Esophagus squamous epithelium (tissue), 5 donors: ENCODE measurements at regions not wholly inside any gene's neighbourhood (a gene's known extent, or its start where the extent isn't known, plus 50 kb on each side); places are given as distances from the start of the nearest gene placed in this dataset.

Experiments used
- DNase-seq: peaks from one replicate; lab custom pipeline; 2025; lab: John Stamatoyannopoulos, UW
- H3K27ac ChIP-seq, 4 donors: fragments of 200-600 bp; sonication (generic); one replicate each; pipeline ENCODE4 v1.5.1; 2016 to 2019; ENCODE audit warnings: mild to moderate bottlenecking in 1 of 4
- H3K27me3 ChIP-seq, 4 donors: fragments of 200-600 bp; sonication (generic); 1 replicate in 3 of 4; 2 replicates in 1 of 4; pipeline versions ENCODE4 v1.5.1 to v1.6.0; 2017 to 2021; ENCODE audit warnings: antibody characterized with exemption in 1 of 4
- H3K36me3 ChIP-seq, 3 donors: fragments of 200-600 bp; sonication (generic); one replicate each; pipeline ENCODE4 v1.5.1; 2016 to 2019
- H3K4me1 ChIP-seq, 3 donors: fragments of 200-600 bp; sonication (generic); one replicate each; pipeline ENCODE4 v1.5.1; 2017 to 2019
- H3K4me3 ChIP-seq, 4 donors: fragments of 200-600 bp; sonication (generic); 1 replicate in 3 of 4; 2 replicates in 1 of 4; pipeline ENCODE4 v1.5.1; 2016 to 2019; ENCODE audit warnings: mild to moderate bottlenecking in 2 of 4, moderate library complexity in 1 of 4
- H3K9me3 ChIP-seq, 3 donors: fragments of 200-600 bp; sonication (generic); one replicate each; pipeline ENCODE4 v1.5.1; 2016 to 2019
- CTCF ChIP-seq, 6 experiments: fragments of 450-650 bp in 4 of 6; fragments of 200-600 bp in 2 of 6; sonication (generic) in 2 of 6; IDR thresholded peaks; one replicate each; pipeline ENCODE4 v1.5.1; 2016 to 2019; ENCODE audit warnings: antibody characterized with exemption in 6 of 6, mild to moderate bottlenecking in 4 of 6, moderate library complexity in 4 of 6
- POLR2A ChIP-seq, 4 donors: fragments of 450-650 bp; IDR thresholded peaks; one replicate each; pipeline ENCODE4 v1.6.1; 2017; ENCODE audit warnings: antibody characterized with exemption in 4 of 4, mild to moderate bottlenecking in 4 of 4, moderate library complexity in 3 of 4
- WGBS, 2 donors: methylation state at CpG; one replicate each; pipeline ENCODE4 v1.1.5; 2018; 5-methylcytosine and 5-hydroxymethylcytosine counted together
- intact Hi-C: fragments of 100-400 bp; cut with DNase I; formaldehyde crosslinking; loops from one replicate; pipeline ENCODE4 v1.15.0; 2022
- donor health status: DM: yes; HTN: yes; CAD: no.

- Histone ChIP-seq H3K36me3 (no peaks in the 10 kb centered on the region), H3K4me1 (no peaks in the 10 kb centered on the region), H3K4me3 (no peak overlapping the region), H3K27me3 (no peaks in the 10 kb centered on the region), H3K27ac (no peak overlapping the region), H3K9me3 (no peaks in the 10 kb centered on the region)
- intact Hi-C loops = no loop called here
- 52 to 59% methylated on average over 2 of the region's 2 CpGs for WGBS, 2 donors
- DNase-seq = no peak
- TF ChIP-seq CTCF (IDR thresholded peaks at IDR 0.05) = no peak
- TF ChIP-seq POLR2A (IDR thresholded peaks at IDR 0.05) = no peak
These were observed 165.5 kb upstream of the LRRN1 start for GRCh38 chr3:3633761-3634160.

GRCh38 chr3:3632449-3632848 lies 166.8 kb upstream of the LRRN1 start:
- TF ChIP-seq CTCF (IDR thresholded peaks at IDR 0.05) (no peak), POLR2A (IDR thresholded peaks at IDR 0.05) (no peak)
- Histone ChIP-seq H3K9me3 (no peaks in the 10 kb centered on the region), H3K4me1 (no peaks in the 10 kb centered on the region), H3K27ac (no peak overlapping the region), H3K4me3 (no peak overlapping the region), H3K27me3 (no peaks in the 10 kb centered on the region), H3K36me3 (no peaks in the 10 kb centered on the region)
- DNase-seq = no peak
- intact Hi-C loops = no loop called here
- WGBS, 2 donors = 69 to 79% methylated on average over 2 of the region's 2 CpGs

GRCh38 chr3:3631114-3631513 lies 168.1 kb upstream of the LRRN1 start:
- 63 to 69% methylated on average over 4 of the region's 4 CpGs for WGBS, 2 donors
- Histone ChIP-seq H3K9me3 (no peaks in the 10 kb centered on the region), H3K27ac (no peak overlapping the region), H3K4me1 (no peaks in the 10 kb centered on the region), H3K4me3 (no peak overlapping the region), H3K36me3 (no peaks in the 10 kb centered on the region), H3K27me3 (no peaks in the 10 kb centered on the region)
- no peak for TF ChIP-seq CTCF (IDR thresholded peaks at IDR 0.05)
- no peak for TF ChIP-seq POLR2A (IDR thresholded peaks at IDR 0.05)
- no peak for DNase-seq
- intact Hi-C loops = no loop called here

GRCh38 chr3:3629911-3630310 lies 169.3 kb upstream of the LRRN1 start:
- H3K27ac ChIP-seq = no peak overlapping the region
- no peaks in the 10 kb centered on the region for H3K36me3 ChIP-seq
- DNase-seq = no peak
- H3K9me3 ChIP-seq = no peaks in the 10 kb centered on the region
- no peaks in the 10 kb centered on the region for H3K27me3 ChIP-seq
- H3K4me1 ChIP-seq = no peaks in the 10 kb centered on the region
- no peak overlapping the region for H3K4me3 ChIP-seq
- intact Hi-C loops = no loop called here
- TF ChIP-seq CTCF (IDR thresholded peaks at IDR 0.05) = no peak
- no peak for TF ChIP-seq POLR2A (IDR thresholded peaks at IDR 0.05)

- no peaks in the 10 kb centered on the region for H3K9me3 ChIP-seq
- TF ChIP-seq POLR2A (IDR thresholded peaks at IDR 0.05) (no peak), CTCF (IDR thresholded peaks at IDR 0.05) (no peak)
- 20 to 92% methylated on average over 1 to 3 of the region's 3 CpGs for WGBS, 2 donors
- H3K4me1 ChIP-seq = no peaks in the 10 kb centered on the region
- H3K27me3 ChIP-seq = no peaks in the 10 kb centered on the region
- no peak overlapping the region for H3K27ac ChIP-seq
- no peak for DNase-seq
- intact Hi-C loops = no loop called here
- H3K4me3 ChIP-seq = no peak overlapping the region
- no peaks in the 10 kb centered on the region for H3K36me3 ChIP-seq
These were observed 170.4 kb upstream of the LRRN1 start for GRCh38 chr3:3628676-3629328.
